WTC11 (cell line): ENCODE measurements at regions not wholly inside any gene's neighbourhood (a gene's known extent, or its start where the extent isn't known, plus 50 kb on each side); places are given as distances from the start of the nearest gene placed in this dataset.

Experiments
- ATAC-seq: fragments of 200-7000 bp; cut with Tn5 transposase; 2 replicates; pipeline ENCODE4 v1.10.0; 2021; ENCODE audit warnings: mild to moderate bottlenecking, moderate library complexity
- CTCF ChIA-PET: fragments of 300-600 bp; sonication (Branson Sonifier 250); formaldehyde crosslinking; loops from one replicate; lab custom pipeline; 2021; ENCODE audit warnings: antibody characterized with exemption; lab: Charles Lee
- POLR2A ChIA-PET: fragments of 350-600 bp; sonication (Branson Sonifier 250); formaldehyde crosslinking; loops from one replicate; lab custom pipeline; 2021; ENCODE audit warnings: antibody characterized with exemption; lab: Charles Lee
- DNase-seq: peaks from one replicate; pipeline ENCODE4 v3.0.0; 2021; ENCODE audit warnings: low spot score
- H3K27ac Mint-ChIP-seq: 2 replicates; pipeline ENCODE4 v1.8.0; 2021; ENCODE audit warnings: mixed read lengths
- H3K27me3 Mint-ChIP-seq: 2 replicates; pipeline ENCODE4 v1.8.0; 2021; ENCODE audit warnings: low read depth, mild to moderate bottlenecking, moderate library complexity, mixed read lengths
- H3K36me3 Mint-ChIP-seq: 2 replicates; pipeline ENCODE4 v1.8.0; 2021; ENCODE audit warnings: mixed read lengths
- H3K4me1 Mint-ChIP-seq: 2 replicates; pipeline ENCODE4 v1.8.0; 2022; ENCODE audit warnings: mixed read lengths
- H3K4me3 Mint-ChIP-seq: 2 replicates; pipeline ENCODE4 v1.8.0; 2021; ENCODE audit warnings: mild to moderate bottlenecking, moderate library complexity, mixed read lengths
- H3K9me3 Mint-ChIP-seq: 2 replicates; pipeline ENCODE4 v1.8.0; 2021; ENCODE audit warnings: mixed read lengths
- ARID4B ChIP-seq: sonication (generic); formaldehyde crosslinking; IDR thresholded peaks from 2 replicates; pipeline ENCODE4 v1.8.0; 2023; ENCODE audit warnings: missing genetic modification reagents, mild to moderate bottlenecking, borderline replicate concordance
- CDX4 ChIP-seq: fragments of 250-450 bp; sonication (Bioruptor Pico); IDR thresholded peaks from 2 replicates; pipeline ENCODE4 v1.9.0; 2021; ENCODE audit warnings: moderate library complexity, mild to moderate bottlenecking, inconsistent platforms, borderline replicate concordance
- CREB1 ChIP-seq: sonication (generic); formaldehyde crosslinking; IDR thresholded peaks from 2 replicates; pipeline ENCODE4 v1.8.0; 2023; ENCODE audit warnings: mild to moderate bottlenecking, missing genetic modification reagents
- E2F5 ChIP-seq: sonication (generic); formaldehyde crosslinking; IDR thresholded peaks from 2 replicates; pipeline ENCODE4 v1.8.1; 2022; ENCODE audit warnings: mild to moderate bottlenecking, moderate library complexity, missing genetic modification reagents
- ESRRA ChIP-seq: sonication (generic); formaldehyde crosslinking; IDR thresholded peaks from 2 replicates; pipeline ENCODE4 v1.8.1; 2022; ENCODE audit warnings: mild to moderate bottlenecking, missing genetic modification reagents, borderline replicate concordance
- FOXP1 ChIP-seq: sonication (generic); formaldehyde crosslinking; IDR thresholded peaks from 2 replicates; pipeline ENCODE4 v1.8.0; 2022; ENCODE audit warnings: missing genetic modification reagents, mild to moderate bottlenecking, moderate library complexity, borderline replicate concordance
- JAZF1 ChIP-seq: fragments of 250-450 bp; sonication (Bioruptor Pico); IDR thresholded peaks from 2 replicates; pipeline ENCODE4 v1.9.0; 2021; ENCODE audit warnings: moderate library complexity, mild to moderate bottlenecking, inconsistent platforms
- MLX ChIP-seq: sonication (generic); formaldehyde crosslinking; IDR thresholded peaks from 2 replicates; pipeline ENCODE4 v1.8.1; 2023; ENCODE audit warnings: mild to moderate bottlenecking, missing genetic modification reagents, moderate library complexity
- NR1H2 ChIP-seq: sonication (generic); formaldehyde crosslinking; IDR thresholded peaks from 2 replicates; pipeline ENCODE4 v1.9.0; 2021; ENCODE audit warnings: mild to moderate bottlenecking, moderate library complexity, missing genetic modification reagents
- NR2C2 ChIP-seq: sonication (generic); formaldehyde crosslinking; IDR thresholded peaks from 2 replicates; pipeline ENCODE4 v1.8.0; 2022; ENCODE audit warnings: mild to moderate bottlenecking, missing genetic modification reagents
- OVOL2 ChIP-seq: fragments of 250-450 bp; sonication (Bioruptor Pico); IDR thresholded peaks from 2 replicates; pipeline ENCODE4 v1.9.0; 2021; ENCODE audit warnings: mild to moderate bottlenecking, borderline replicate concordance
- PREB ChIP-seq: sonication (generic); formaldehyde crosslinking; IDR thresholded peaks from 2 replicates; pipeline ENCODE4 v1.8.1; 2022; ENCODE audit warnings: mild to moderate bottlenecking, missing genetic modification reagents, moderate library complexity, borderline replicate concordance
- RORB ChIP-seq: fragments of 250-450 bp; sonication (Bioruptor Pico); IDR thresholded peaks from 2 replicates; pipeline ENCODE4 v1.9.0; 2021; ENCODE audit warnings: mild to moderate bottlenecking
- USF2 ChIP-seq: sonication (generic); formaldehyde crosslinking; IDR thresholded peaks from 2 replicates; pipeline ENCODE4 v1.8.1; 2023; ENCODE audit warnings: mild to moderate bottlenecking, missing genetic modification reagents, moderate library complexity
- ZBTB21 ChIP-seq: sonication (generic); formaldehyde crosslinking; IDR thresholded peaks from 2 replicates; pipeline ENCODE4 v1.8.1; 2023; ENCODE audit warnings: mild to moderate bottlenecking, missing genetic modification reagents, borderline replicate concordance
- ZNF232 ChIP-seq: sonication (generic); formaldehyde crosslinking; IDR thresholded peaks from 2 replicates; pipeline ENCODE4 v1.8.0; 2022; ENCODE audit warnings: mild to moderate bottlenecking, missing genetic modification reagents
- ZNF317 ChIP-seq: sonication (generic); formaldehyde crosslinking; IDR thresholded peaks from 2 replicates; pipeline ENCODE4 v1.8.1; 2023; ENCODE audit warnings: low read depth, mild to moderate bottlenecking, moderate library complexity, missing genetic modification reagents, borderline replicate concordance
- ZNF423 ChIP-seq: fragments of 250-450 bp; sonication (Bioruptor Pico); IDR thresholded peaks from 2 replicates; pipeline ENCODE4 v2.1.2; 2022; ENCODE audit warnings: mild to moderate bottlenecking, moderate library complexity
- TF ChIP-seq, protein P1 (sequence below): sonication (generic); formaldehyde crosslinking; IDR thresholded peaks from 2 replicates; pipeline ENCODE4 v1.8.1; 2023; ENCODE audit warnings: mild to moderate bottlenecking, missing genetic modification reagents, borderline replicate concordance
- TF ChIP-seq, protein P2 (sequence below): sonication (generic); formaldehyde crosslinking; IDR thresholded peaks from 2 replicates; pipeline ENCODE4 v1.8.1; 2022; ENCODE audit warnings: low read depth, missing genetic modification reagents, borderline replicate concordance
- TF ChIP-seq, protein P3 (sequence below): sonication (generic); formaldehyde crosslinking; IDR thresholded peaks from 2 replicates; pipeline ENCODE4 v1.8.0; 2022; ENCODE audit warnings: mild to moderate bottlenecking, missing genetic modification reagents

DNA sequence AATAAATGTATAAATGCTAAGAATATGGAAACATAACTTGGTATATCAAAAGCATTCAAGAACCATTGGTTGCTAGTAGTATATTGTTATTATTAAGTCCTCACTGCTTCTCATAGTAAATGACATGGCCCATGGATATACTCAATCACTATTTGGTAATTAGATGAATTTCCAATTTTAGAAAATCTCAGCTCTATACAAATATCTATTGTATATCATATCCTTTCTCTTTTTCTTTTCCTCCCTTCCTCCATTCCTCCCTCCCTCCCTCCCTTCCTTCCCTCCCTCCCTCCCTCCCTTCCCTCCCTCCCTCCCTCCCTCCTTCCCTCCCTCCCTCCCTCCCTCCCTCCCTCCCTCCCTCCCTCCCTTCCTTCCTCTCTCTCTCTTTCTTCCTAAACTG is 514.4 kb upstream of the LCORL start (continued):
- no peak for TF ChIP-seq RORB (CRISPR knock-in tag)
- no peak for TF ChIP-seq CREB1 (CRISPR knock-in tag)
- TF ChIP-seq, protein P1, sequence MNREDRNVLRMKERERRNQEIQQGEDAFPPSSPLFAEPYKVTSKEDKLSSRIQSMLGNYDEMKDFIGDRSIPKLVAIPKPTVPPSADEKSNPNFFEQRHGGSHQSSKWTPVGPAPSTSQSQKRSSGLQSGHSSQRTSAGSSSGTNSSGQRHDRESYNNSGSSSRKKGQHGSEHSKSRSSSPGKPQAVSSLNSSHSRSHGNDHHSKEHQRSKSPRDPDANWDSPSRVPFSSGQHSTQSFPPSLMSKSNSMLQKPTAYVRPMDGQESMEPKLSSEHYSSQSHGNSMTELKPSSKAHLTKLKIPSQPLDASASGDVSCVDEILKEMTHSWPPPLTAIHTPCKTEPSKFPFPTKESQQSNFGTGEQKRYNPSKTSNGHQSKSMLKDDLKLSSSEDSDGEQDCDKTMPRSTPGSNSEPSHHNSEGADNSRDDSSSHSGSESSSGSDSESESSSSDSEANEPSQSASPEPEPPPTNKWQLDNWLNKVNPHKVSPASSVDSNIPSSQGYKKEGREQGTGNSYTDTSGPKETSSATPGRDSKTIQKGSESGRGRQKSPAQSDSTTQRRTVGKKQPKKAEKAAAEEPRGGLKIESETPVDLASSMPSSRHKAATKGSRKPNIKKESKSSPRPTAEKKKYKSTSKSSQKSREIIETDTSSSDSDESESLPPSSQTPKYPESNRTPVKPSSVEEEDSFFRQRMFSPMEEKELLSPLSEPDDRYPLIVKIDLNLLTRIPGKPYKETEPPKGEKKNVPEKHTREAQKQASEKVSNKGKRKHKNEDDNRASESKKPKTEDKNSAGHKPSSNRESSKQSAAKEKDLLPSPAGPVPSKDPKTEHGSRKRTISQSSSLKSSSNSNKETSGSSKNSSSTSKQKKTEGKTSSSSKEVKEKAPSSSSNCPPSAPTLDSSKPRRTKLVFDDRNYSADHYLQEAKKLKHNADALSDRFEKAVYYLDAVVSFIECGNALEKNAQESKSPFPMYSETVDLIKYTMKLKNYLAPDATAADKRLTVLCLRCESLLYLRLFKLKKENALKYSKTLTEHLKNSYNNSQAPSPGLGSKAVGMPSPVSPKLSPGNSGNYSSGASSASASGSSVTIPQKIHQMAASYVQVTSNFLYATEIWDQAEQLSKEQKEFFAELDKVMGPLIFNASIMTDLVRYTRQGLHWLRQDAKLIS: no peak
- TF ChIP-seq, protein P2, sequence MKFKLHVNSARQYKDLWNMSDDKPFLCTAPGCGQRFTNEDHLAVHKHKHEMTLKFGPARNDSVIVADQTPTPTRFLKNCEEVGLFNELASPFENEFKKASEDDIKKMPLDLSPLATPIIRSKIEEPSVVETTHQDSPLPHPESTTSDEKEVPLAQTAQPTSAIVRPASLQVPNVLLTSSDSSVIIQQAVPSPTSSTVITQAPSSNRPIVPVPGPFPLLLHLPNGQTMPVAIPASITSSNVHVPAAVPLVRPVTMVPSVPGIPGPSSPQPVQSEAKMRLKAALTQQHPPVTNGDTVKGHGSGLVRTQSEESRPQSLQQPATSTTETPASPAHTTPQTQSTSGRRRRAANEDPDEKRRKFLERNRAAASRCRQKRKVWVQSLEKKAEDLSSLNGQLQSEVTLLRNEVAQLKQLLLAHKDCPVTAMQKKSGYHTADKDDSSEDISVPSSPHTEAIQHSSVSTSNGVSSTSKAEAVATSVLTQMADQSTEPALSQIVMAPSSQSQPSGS (CRISPR knock-in tag): no peak

GRCh38 chr4:18533262-18533775 is 511.8 kb upstream of the LCORL start:
- Mint-ChIP-seq H3K27me3 (no peaks in the 10 kb centered on the region), H3K9me3 (no peaks in the 10 kb centered on the region), H3K27ac (no peak overlapping the region; the same call in 1 of the 2 replicates), H3K4me3 (no peak overlapping the region), H3K4me1 (no peaks in the 10 kb centered on the region), H3K36me3 (no peaks in the 10 kb centered on the region)
- DNase-seq: no peak
- CTCF ChIA-PET: no interaction called here
- POLR2A ChIA-PET: no interaction called here
- no peak for ATAC-seq
- no peak for TF ChIP-seq MLX
- no peak for TF ChIP-seq ZBTB21 (CRISPR knock-in tag)
- TF ChIP-seq, protein P3, sequence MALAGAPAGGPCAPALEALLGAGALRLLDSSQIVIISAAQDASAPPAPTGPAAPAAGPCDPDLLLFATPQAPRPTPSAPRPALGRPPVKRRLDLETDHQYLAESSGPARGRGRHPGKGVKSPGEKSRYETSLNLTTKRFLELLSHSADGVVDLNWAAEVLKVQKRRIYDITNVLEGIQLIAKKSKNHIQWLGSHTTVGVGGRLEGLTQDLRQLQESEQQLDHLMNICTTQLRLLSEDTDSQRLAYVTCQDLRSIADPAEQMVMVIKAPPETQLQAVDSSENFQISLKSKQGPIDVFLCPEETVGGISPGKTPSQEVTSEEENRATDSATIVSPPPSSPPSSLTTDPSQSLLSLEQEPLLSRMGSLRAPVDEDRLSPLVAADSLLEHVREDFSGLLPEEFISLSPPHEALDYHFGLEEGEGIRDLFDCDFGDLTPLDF: no peak
- TF ChIP-seq NR2C2 (CRISPR knock-in tag): no peak
- TF ChIP-seq PREB (CRISPR knock-in tag): no peak
- no peak for TF ChIP-seq FOXP1 (CRISPR knock-in tag)
- TF ChIP-seq ARID4B: no peak
- TF ChIP-seq NR1H2 (CRISPR knock-in tag): no peak
- no peak for TF ChIP-seq E2F5 (CRISPR knock-in tag)
- no peak for TF ChIP-seq ESRRA (CRISPR knock-in tag)
- TF ChIP-seq ZNF232: no peak
- no peak for TF ChIP-seq CDX4
- no peak for TF ChIP-seq OVOL2
- no peak for TF ChIP-seq ZNF423 (CRISPR knock-in tag)
- no peak for TF ChIP-seq USF2 (CRISPR knock-in tag)
- TF ChIP-seq ZNF317 (CRISPR knock-in tag): no peak
- TF ChIP-seq JAZF1 (CRISPR knock-in tag): no peak
